ENCODE measurements at regions not wholly inside any gene's neighbourhood (a gene's known extent, or its start where the extent isn't known, plus 50 kb on each side); places are given as distances from the start of the nearest gene placed in this dataset.

DNA sequence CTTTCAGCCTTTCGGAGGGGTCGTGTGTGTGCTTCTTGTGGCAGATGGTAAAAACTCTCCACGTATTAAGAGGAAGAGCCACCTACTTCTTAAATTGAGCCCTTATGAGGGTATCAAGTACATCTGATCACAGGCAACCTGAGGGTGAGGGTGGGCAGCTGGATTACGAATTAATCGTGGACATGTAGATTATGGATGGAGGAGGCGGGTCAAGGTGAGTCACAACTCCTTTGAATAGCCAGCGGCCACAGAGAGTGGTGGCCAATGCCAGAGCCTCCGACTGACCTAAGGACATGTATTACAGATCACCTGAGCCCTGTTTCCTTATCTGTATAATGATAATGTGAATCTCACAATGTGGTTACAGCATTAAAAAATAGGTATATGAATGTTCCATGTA is 1083.9 kb downstream of the SORCS3 start:
- no peak overlapping the region for H3K27ac ChIP-seq (ENCODE audit: low read depth, low read length)
- H3K4me1 ChIP-seq (ENCODE audit: insufficient read depth, low read length): no peaks in the 10 kb centered on the region
- H2AFZ ChIP-seq (ENCODE audit: low read length): no peak overlapping the region
- peaks cover 2% of the 10 kb centered on the region for H3K9me3 ChIP-seq (ENCODE audit: low read depth, low read length)
- H3K4me2 ChIP-seq (ENCODE audit: insufficient read depth, low read length): no peak overlapping the region
- no peaks in the 10 kb centered on the region for H3K36me3 ChIP-seq (ENCODE audit: insufficient read depth, low read length)
- no peaks in the 10 kb centered on the region for H3K27me3 ChIP-seq (ENCODE audit: insufficient read depth, low read length)
- H3K79me2 ChIP-seq (ENCODE audit: insufficient read depth, low read length): no peaks in the 10 kb centered on the region
- TF ChIP-seq, protein P1, sequence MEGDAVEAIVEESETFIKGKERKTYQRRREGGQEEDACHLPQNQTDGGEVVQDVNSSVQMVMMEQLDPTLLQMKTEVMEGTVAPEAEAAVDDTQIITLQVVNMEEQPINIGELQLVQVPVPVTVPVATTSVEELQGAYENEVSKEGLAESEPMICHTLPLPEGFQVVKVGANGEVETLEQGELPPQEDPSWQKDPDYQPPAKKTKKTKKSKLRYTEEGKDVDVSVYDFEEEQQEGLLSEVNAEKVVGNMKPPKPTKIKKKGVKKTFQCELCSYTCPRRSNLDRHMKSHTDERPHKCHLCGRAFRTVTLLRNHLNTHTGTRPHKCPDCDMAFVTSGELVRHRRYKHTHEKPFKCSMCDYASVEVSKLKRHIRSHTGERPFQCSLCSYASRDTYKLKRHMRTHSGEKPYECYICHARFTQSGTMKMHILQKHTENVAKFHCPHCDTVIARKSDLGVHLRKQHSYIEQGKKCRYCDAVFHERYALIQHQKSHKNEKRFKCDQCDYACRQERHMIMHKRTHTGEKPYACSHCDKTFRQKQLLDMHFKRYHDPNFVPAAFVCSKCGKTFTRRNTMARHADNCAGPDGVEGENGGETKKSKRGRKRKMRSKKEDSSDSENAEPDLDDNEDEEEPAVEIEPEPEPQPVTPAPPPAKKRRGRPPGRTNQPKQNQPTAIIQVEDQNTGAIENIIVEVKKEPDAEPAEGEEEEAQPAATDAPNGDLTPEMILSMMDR (IDR thresholded peaks at IDR 0.05; ENCODE audit: extremely low read depth, low read depth, low read length): no peak
- no peaks in the 10 kb centered on the region for H4K20me1 ChIP-seq (ENCODE audit: insufficient read depth, low read length)
- DNase-seq (ENCODE audit: insufficient read length, low spot score, missing footprints): no peak
- H3K4me3 ChIP-seq (ENCODE audit: insufficient read depth, low read length): no peak overlapping the region

GRCh38 chr10:105718207-105718995 is 1077.3 kb downstream of the SORCS3 start:
- no peak overlapping the region for H3K27ac ChIP-seq (ENCODE audit: low read depth, low read length)
- H3K79me2 ChIP-seq (ENCODE audit: insufficient read depth, low read length): no peaks in the 10 kb centered on the region
- no peaks in the 10 kb centered on the region for H3K4me1 ChIP-seq (ENCODE audit: insufficient read depth, low read length)
- H3K4me2 ChIP-seq (ENCODE audit: insufficient read depth, low read length): no peak overlapping the region
- H3K9me3 ChIP-seq (ENCODE audit: low read depth, low read length): peaks cover 5% of the 10 kb centered on the region
- H4K20me1 ChIP-seq (ENCODE audit: insufficient read depth, low read length): no peaks in the 10 kb centered on the region
- no peaks in the 10 kb centered on the region for H3K27me3 ChIP-seq (ENCODE audit: insufficient read depth, low read length)
- H3K36me3 ChIP-seq (ENCODE audit: insufficient read depth, low read length): no peaks in the 10 kb centered on the region
- no peak overlapping the region for H3K4me3 ChIP-seq (ENCODE audit: insufficient read depth, low read length)
- TF ChIP-seq, protein P1 (IDR thresholded peaks at IDR 0.05; ENCODE audit: extremely low read depth, low read depth, low read length): no peak
- H2AFZ ChIP-seq (ENCODE audit: low read length): no peak overlapping the region
- no peak for DNase-seq (ENCODE audit: insufficient read length, low spot score, missing footprints)

DNA sequence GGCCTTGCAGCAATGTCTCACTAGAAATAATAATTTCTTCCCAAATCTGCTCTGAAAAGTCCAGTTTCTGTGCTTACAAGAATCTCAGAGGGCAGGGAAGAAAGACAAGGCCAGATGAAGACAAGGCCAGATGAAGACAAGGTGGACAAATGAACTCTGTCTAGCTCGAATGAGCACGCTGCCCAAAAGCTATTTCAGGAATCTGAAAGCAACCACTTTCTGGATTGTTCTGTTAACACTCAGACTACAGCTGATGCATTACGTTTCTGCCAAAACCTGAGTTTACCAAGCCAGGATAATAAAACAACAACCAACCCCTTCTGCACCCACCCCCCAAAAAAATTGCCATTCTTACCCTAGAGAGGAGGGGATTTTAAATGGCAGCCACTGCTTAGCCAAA is 1073.6 kb downstream of the SORCS3 start:
- Histone ChIP-seq H3K27me3 (ENCODE audit: insufficient read depth, low read length) (no peaks in the 10 kb centered on the region), H3K4me3 (ENCODE audit: insufficient read depth, low read length) (no peak overlapping the region), H3K4me2 (ENCODE audit: insufficient read depth, low read length) (no peak overlapping the region), H2AFZ (ENCODE audit: low read length) (no peak overlapping the region), H3K4me1 (ENCODE audit: insufficient read depth, low read length) (no peaks in the 10 kb centered on the region), H3K36me3 (ENCODE audit: insufficient read depth, low read length) (no peaks in the 10 kb centered on the region), H3K9me3 (ENCODE audit: low read depth, low read length) (peaks cover 5% of the 10 kb centered on the region), H3K27ac (ENCODE audit: low read depth, low read length) (no peak overlapping the region), H3K79me2 (ENCODE audit: insufficient read depth, low read length) (no peaks in the 10 kb centered on the region), H4K20me1 (ENCODE audit: insufficient read depth, low read length) (no peaks in the 10 kb centered on the region)
- TF ChIP-seq, protein P1 (IDR thresholded peaks at IDR 0.05; ENCODE audit: extremely low read depth, low read depth, low read length): no peak
- peak; percentile 35 for DNase-seq (ENCODE audit: insufficient read length, low spot score, missing footprints)

- TF ChIP-seq, protein P1 (IDR thresholded peaks at IDR 0.05; ENCODE audit: extremely low read depth, low read depth, low read length): no peak
- Histone ChIP-seq H4K20me1 (ENCODE audit: insufficient read depth, low read length) (no peaks in the 10 kb centered on the region), H3K27me3 (ENCODE audit: insufficient read depth, low read length) (no peaks in the 10 kb centered on the region), H3K79me2 (ENCODE audit: insufficient read depth, low read length) (no peaks in the 10 kb centered on the region), H3K36me3 (ENCODE audit: insufficient read depth, low read length) (no peaks in the 10 kb centered on the region), H3K9me3 (ENCODE audit: low read depth, low read length) (no peaks in the 10 kb centered on the region), H3K4me1 (ENCODE audit: insufficient read depth, low read length) (no peaks in the 10 kb centered on the region), H3K4me2 (ENCODE audit: insufficient read depth, low read length) (no peak overlapping the region), H2AFZ (ENCODE audit: low read length) (no peak overlapping the region), H3K4me3 (ENCODE audit: insufficient read depth, low read length) (no peak overlapping the region), H3K27ac (ENCODE audit: low read depth, low read length) (no peak overlapping the region)
- DNase-seq (ENCODE audit: insufficient read length, low spot score, missing footprints): no peak
Observed at GRCh38 chr10:105707603-105708002, 1066.5 kb downstream of the SORCS3 start.
